Transverse colon (tissue), 4 donors: ENCODE measurements at regions not wholly inside any gene's neighbourhood (a gene's known extent, or its start where the extent isn't known, plus 50 kb on each side); places are given as distances from the start of the nearest gene placed in this dataset.

ENCODE experiments used
- EP300 ChIP-seq: sonication (generic); formaldehyde crosslinking; IDR thresholded peaks from one replicate; pipeline ENCODE4 v1.6.1; 2017; ENCODE audit warnings: antibody characterized with exemption, low read depth
- POLR2AphosphoS5 ChIP-seq, 3 donors: sonication (generic); formaldehyde crosslinking; IDR thresholded peaks; one replicate each; pipeline ENCODE4 v1.6.1; 2016; ENCODE audit warnings: antibody characterized with exemption in 3 of 3
- TF ChIP-seq, protein P1 (sequence below), 5 experiments: fragments of 200-600 bp in 3 of 5; fragments of 450-650 bp in 2 of 5; sonication (generic) in 3 of 5; IDR thresholded peaks; 1 replicate in 2 of 5; 2 replicates in 3 of 5; pipeline ENCODE4 v1.5.1; 2016 to 2017; ENCODE audit warnings: antibody characterized with exemption in 5 of 5, inconsistent platforms in 3 of 5, mild to moderate bottlenecking in 2 of 5, moderate library complexity in 1 of 5

GRCh38 chr6:140108167-140108566 is 733.7 kb upstream of the CITED2 start:
- TF ChIP-seq, protein P1, sequence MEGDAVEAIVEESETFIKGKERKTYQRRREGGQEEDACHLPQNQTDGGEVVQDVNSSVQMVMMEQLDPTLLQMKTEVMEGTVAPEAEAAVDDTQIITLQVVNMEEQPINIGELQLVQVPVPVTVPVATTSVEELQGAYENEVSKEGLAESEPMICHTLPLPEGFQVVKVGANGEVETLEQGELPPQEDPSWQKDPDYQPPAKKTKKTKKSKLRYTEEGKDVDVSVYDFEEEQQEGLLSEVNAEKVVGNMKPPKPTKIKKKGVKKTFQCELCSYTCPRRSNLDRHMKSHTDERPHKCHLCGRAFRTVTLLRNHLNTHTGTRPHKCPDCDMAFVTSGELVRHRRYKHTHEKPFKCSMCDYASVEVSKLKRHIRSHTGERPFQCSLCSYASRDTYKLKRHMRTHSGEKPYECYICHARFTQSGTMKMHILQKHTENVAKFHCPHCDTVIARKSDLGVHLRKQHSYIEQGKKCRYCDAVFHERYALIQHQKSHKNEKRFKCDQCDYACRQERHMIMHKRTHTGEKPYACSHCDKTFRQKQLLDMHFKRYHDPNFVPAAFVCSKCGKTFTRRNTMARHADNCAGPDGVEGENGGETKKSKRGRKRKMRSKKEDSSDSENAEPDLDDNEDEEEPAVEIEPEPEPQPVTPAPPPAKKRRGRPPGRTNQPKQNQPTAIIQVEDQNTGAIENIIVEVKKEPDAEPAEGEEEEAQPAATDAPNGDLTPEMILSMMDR (IDR thresholded peaks at IDR 0.05), result no peak
- no peak for TF ChIP-seq EP300
- TF ChIP-seq POLR2AphosphoS5 (IDR thresholded peaks at IDR 0.05), result no peak
